WTC11 (cell line): ENCODE measurements at regions not wholly inside any gene's neighbourhood (a gene's known extent, or its start where the extent isn't known, plus 50 kb on each side); places are given as distances from the start of the nearest gene placed in this dataset.

ENCODE experiments used
- ATAC-seq: fragments of 200-7000 bp; cut with Tn5 transposase; 2 replicates; pipeline ENCODE4 v1.10.0; 2021; ENCODE audit warnings: mild to moderate bottlenecking, moderate library complexity
- CTCF ChIA-PET: fragments of 300-600 bp; sonication (Branson Sonifier 250); formaldehyde crosslinking; loops from one replicate; lab custom pipeline; 2021; ENCODE audit warnings: antibody characterized with exemption; lab: Charles Lee
- POLR2A ChIA-PET: fragments of 350-600 bp; sonication (Branson Sonifier 250); formaldehyde crosslinking; loops from one replicate; lab custom pipeline; 2021; ENCODE audit warnings: antibody characterized with exemption; lab: Charles Lee
- DNase-seq: peaks from one replicate; pipeline ENCODE4 v3.0.0; 2021; ENCODE audit warnings: low spot score
- H3K27ac Mint-ChIP-seq: 2 replicates; pipeline ENCODE4 v1.8.0; 2021; ENCODE audit warnings: mixed read lengths
- H3K27me3 Mint-ChIP-seq: 2 replicates; pipeline ENCODE4 v1.8.0; 2021; ENCODE audit warnings: low read depth, mild to moderate bottlenecking, moderate library complexity, mixed read lengths
- H3K36me3 Mint-ChIP-seq: 2 replicates; pipeline ENCODE4 v1.8.0; 2021; ENCODE audit warnings: mixed read lengths
- H3K4me1 Mint-ChIP-seq: 2 replicates; pipeline ENCODE4 v1.8.0; 2022; ENCODE audit warnings: mixed read lengths
- H3K4me3 Mint-ChIP-seq: 2 replicates; pipeline ENCODE4 v1.8.0; 2021; ENCODE audit warnings: mild to moderate bottlenecking, moderate library complexity, mixed read lengths
- H3K9me3 Mint-ChIP-seq: 2 replicates; pipeline ENCODE4 v1.8.0; 2021; ENCODE audit warnings: mixed read lengths
- ATF2 ChIP-seq: sonication (generic); formaldehyde crosslinking; IDR thresholded peaks from 2 replicates; pipeline ENCODE4 v1.8.1; 2022; ENCODE audit warnings: low read depth, missing genetic modification reagents, borderline replicate concordance
- ATF6 ChIP-seq: sonication (generic); formaldehyde crosslinking; IDR thresholded peaks from 2 replicates; pipeline ENCODE4 v1.8.1; 2023; ENCODE audit warnings: mild to moderate bottlenecking, missing genetic modification reagents
- E2F4 ChIP-seq: sonication (generic); formaldehyde crosslinking; IDR thresholded peaks from 2 replicates; pipeline ENCODE4 v1.8.1; 2022; ENCODE audit warnings: low read depth, mild to moderate bottlenecking, moderate library complexity, missing genetic modification reagents, borderline replicate concordance
- ESRRA ChIP-seq: sonication (generic); formaldehyde crosslinking; IDR thresholded peaks from 2 replicates; pipeline ENCODE4 v1.8.1; 2022; ENCODE audit warnings: mild to moderate bottlenecking, missing genetic modification reagents, borderline replicate concordance
- GRHL2 ChIP-seq: fragments of 250-450 bp; sonication (Bioruptor Pico); IDR thresholded peaks from 2 replicates; pipeline ENCODE4 v1.8.0; 2022; ENCODE audit warnings: mild to moderate bottlenecking, moderate library complexity; ENCODE audit not compliant: insufficient replicate concordance, severe bottlenecking
- IRF2 ChIP-seq: sonication (generic); formaldehyde crosslinking; IDR thresholded peaks from 2 replicates; pipeline ENCODE4 v1.8.0; 2022; ENCODE audit warnings: low read depth, missing genetic modification reagents, borderline replicate concordance
- NR1H2 ChIP-seq: sonication (generic); formaldehyde crosslinking; IDR thresholded peaks from 2 replicates; pipeline ENCODE4 v1.9.0; 2021; ENCODE audit warnings: mild to moderate bottlenecking, moderate library complexity, missing genetic modification reagents
- PRDM15 ChIP-seq: sonication (generic); formaldehyde crosslinking; IDR thresholded peaks from 2 replicates; pipeline ENCODE4 v1.8.0; 2022; ENCODE audit warnings: missing genetic modification reagents
- SMAD3 ChIP-seq: sonication (generic); formaldehyde crosslinking; IDR thresholded peaks from 2 replicates; pipeline ENCODE4 v1.8.0; 2022; ENCODE audit warnings: missing genetic modification reagents, mild to moderate bottlenecking, borderline replicate concordance
- SP1 ChIP-seq: sonication (generic); formaldehyde crosslinking; conservative IDR thresholded peaks from 2 replicates; pipeline ENCODE4 v1.8.1; 2022; ENCODE audit warnings: missing genetic modification reagents
- ZNF532 ChIP-seq: fragments of 250-450 bp; sonication (Bioruptor Pico); IDR thresholded peaks from 2 replicates; pipeline ENCODE4 v1.9.0; 2021; ENCODE audit warnings: mild to moderate bottlenecking, borderline replicate concordance

GRCh38 chr11:119910650-119911049, 181.7 kb upstream of the NECTIN1 start:
- no peak for ATAC-seq
- H3K36me3 Mint-ChIP-seq: no peaks in the 10 kb centered on the region
- CTCF ChIA-PET: no interaction called here
- TF ChIP-seq ATF2 (CRISPR knock-in tag) (no peak), PRDM15 (CRISPR knock-in tag) (no peak), NR1H2 (CRISPR knock-in tag) (no peak), SMAD3 (CRISPR knock-in tag) (no peak), IRF2 (CRISPR knock-in tag) (no peak), GRHL2 (CRISPR knock-in tag) (no peak)
- TF ChIP-seq, all 79 proteins: peak for 0
- Mint-ChIP-seq H3K9me3 (peaks cover 15% of the 10 kb centered on the region), H3K27ac (no peak overlapping the region), H3K27me3 (no peaks in the 10 kb centered on the region; the same call in 1 of the 2 replicates), H3K4me1 (peaks cover 23% of the 10 kb centered on the region), H3K4me3 (no peak overlapping the region)
- DNase-seq: no peak
- POLR2A ChIA-PET: no interaction called here

- H3K4me3 Mint-ChIP-seq: no peak overlapping the region
- DNase-seq (no peak), ATAC-seq (no peak)
- peaks cover 12% of the 10 kb centered on the region for H3K9me3 Mint-ChIP-seq
- ChIA-PET POLR2A (no interaction called here), CTCF (no interaction called here)
- no peak overlapping the region for H3K27ac Mint-ChIP-seq
- H3K27me3 Mint-ChIP-seq: no peaks in the 10 kb centered on the region; the same call in 1 of the 2 replicates
- TF ChIP-seq ATF6 (CRISPR knock-in tag) (no peak), ZNF532 (no peak), E2F4 (CRISPR knock-in tag) (no peak), ESRRA (no peak), IRF2 (CRISPR knock-in tag) (no peak), SP1 (CRISPR knock-in tag) (no peak)
- H3K4me1 Mint-ChIP-seq: peaks cover 28% of the 10 kb centered on the region
- H3K36me3 Mint-ChIP-seq: no peaks in the 10 kb centered on the region
Observed at GRCh38 chr11:119910051-119910450, 181.1 kb upstream of the NECTIN1 start.
